GM23248 (cell line): ENCODE measurements at regions not wholly inside any gene's neighbourhood (a gene's known extent, or its start where the extent isn't known, plus 50 kb on each side); places are given as distances from the start of the nearest gene placed in this dataset.

Source experiments
- EZH2 ChIP-seq: fragments of 200-600 bp; sonication (generic); IDR thresholded peaks from 2 replicates; pipeline ENCODE4 v1.6.1; 2018; ENCODE audit warnings: antibody characterized with exemption, mild to moderate bottlenecking; ENCODE audit not compliant: insufficient read depth, poor library complexity, severe bottlenecking
- EZH2phosphoT487 ChIP-seq: fragments of 200-600 bp; sonication (generic); IDR thresholded peaks from 2 replicates; pipeline ENCODE4 v1.6.1; 2018; ENCODE audit warnings: antibody characterized with exemption, moderate library complexity, mild to moderate bottlenecking, low read depth; ENCODE audit not compliant: insufficient read depth

DNA sequence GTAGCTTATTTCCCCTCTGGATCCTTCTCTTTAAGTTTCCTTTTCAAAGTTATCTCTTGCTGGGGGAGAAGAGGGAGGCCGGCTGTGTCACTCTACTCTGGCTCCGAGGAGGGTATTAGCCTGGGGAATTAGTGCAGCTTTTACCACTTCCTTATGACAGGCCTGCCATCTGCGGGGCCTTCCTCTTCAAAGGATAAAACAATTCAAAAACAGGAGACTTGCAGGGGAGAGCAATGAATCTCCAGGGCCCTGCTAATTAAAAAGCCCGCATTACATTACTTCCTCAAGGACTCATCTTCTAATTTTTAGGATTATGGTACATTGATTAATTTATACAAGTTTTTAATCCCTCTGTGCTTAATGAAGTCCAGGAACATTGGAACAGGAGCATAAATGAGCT lies 190.9 kb upstream of the CDH5 start:
- TF ChIP-seq EZH2phosphoT487 = no peak
- TF ChIP-seq EZH2 = no peak
